ENCODE measurements at regions not wholly inside any gene's neighbourhood (a gene's known extent, or its start where the extent isn't known, plus 50 kb on each side); places are given as distances from the start of the nearest gene placed in this dataset.
"Not testable (repeated sequence)": the region's sequence is repeated elsewhere in the genome, so short reads cannot be mapped to it uniquely, and the experiment has no call there.

GRCh38 chr4:3606850-3607249 lies 74.6 kb upstream of the LRPAP1 start:
- TF ChIP-seq CTCF, POLR2AphosphoS5, POLR2A (IDR thresholded peaks at IDR 0.05): not testable (repeated sequence)

Measured in stomach (tissue), 4 donors.